ENCODE measurements at regions not wholly inside any gene's neighbourhood (a gene's known extent, or its start where the extent isn't known, plus 50 kb on each side); places are given as distances from the start of the nearest gene placed in this dataset.

- TF ChIP-seq EP300 (IDR thresholded peaks at IDR 0.05) (no peak), CTCF (IDR thresholded peaks at IDR 0.05) (no peak)
Measured at GRCh38 chr20:57964011-57964862, 254.4 kb upstream of the PMEPA1 start.
